T-helper 17 cell (primary cell): ENCODE measurements at regions not wholly inside any gene's neighbourhood (a gene's known extent, or its start where the extent isn't known, plus 50 kb on each side); places are given as distances from the start of the nearest gene placed in this dataset.

Experiments
- ATAC-seq: fragments of 150-1000 bp; cut with Tn5 transposase; 2 replicates; pipeline ENCODE4 v1.10.0; 2021; ENCODE audit warnings: mild to moderate bottlenecking, moderate library complexity
- DNase-seq, 3 donors: peaks; one replicate each; pipeline versions ENCODE4 v3.0.0 to v3.0.0-alpha.2; 2020 to 2021
- H3K9me3 ChIP-seq: one replicate; pipeline ENCODE4 v1.7.0; 2013; ENCODE audit warnings: low read length, mild to moderate bottlenecking; ENCODE audit not compliant: control insufficient read depth, poor library complexity, severe bottlenecking
- H3K27ac Mint-ChIP-seq: one replicate; pipeline ENCODE4 v1.8.0; 2022; ENCODE audit warnings: mild to moderate bottlenecking, moderate library complexity, mixed read lengths
- H3K27me3 Mint-ChIP-seq: one replicate; pipeline ENCODE4 v1.8.0; 2022; ENCODE audit warnings: mixed read lengths
- H3K36me3 Mint-ChIP-seq: one replicate; pipeline ENCODE4 v1.8.0; 2022; ENCODE audit warnings: low read depth, mixed read lengths
- H3K4me1 Mint-ChIP-seq: one replicate; pipeline ENCODE4 v1.8.0; 2022; ENCODE audit warnings: mild to moderate bottlenecking, mixed read lengths
- H3K4me3 Mint-ChIP-seq: one replicate; pipeline ENCODE4 v1.8.0; 2022; ENCODE audit warnings: mild to moderate bottlenecking, moderate library complexity, mixed read lengths

- Mint-ChIP-seq H3K27ac (no peak overlapping the region), H3K4me1 (no peaks in the 10 kb centered on the region), H3K27me3 (no peaks in the 10 kb centered on the region), H3K36me3 (no peaks in the 10 kb centered on the region), H3K4me3 (no peak overlapping the region)
- no peaks in the 10 kb centered on the region for H3K9me3 ChIP-seq
- ATAC-seq, result no peak
- no peak for DNase-seq
Observed at GRCh38 chr16:48448841-48449481, 63.7 kb upstream of the SIAH1 start.

GRCh38 chr16:48447940-48448536, 62.8 kb upstream of the SIAH1 start:
- ATAC-seq (no peak), DNase-seq (no peak)
- H3K27me3 Mint-ChIP-seq, result no peaks in the 10 kb centered on the region
- H3K9me3 ChIP-seq, result no peaks in the 10 kb centered on the region
- no peak overlapping the region for H3K27ac Mint-ChIP-seq
- no peak overlapping the region for H3K4me3 Mint-ChIP-seq
- H3K36me3 Mint-ChIP-seq, result no peaks in the 10 kb centered on the region
- H3K4me1 Mint-ChIP-seq, result no peaks in the 10 kb centered on the region

- Mint-ChIP-seq H3K27me3 (no peaks in the 10 kb centered on the region), H3K27ac (no peak overlapping the region), H3K4me1 (no peaks in the 10 kb centered on the region), H3K36me3 (no peaks in the 10 kb centered on the region), H3K4me3 (no peak overlapping the region)
- no peak for DNase-seq
- no peaks in the 10 kb centered on the region for H3K9me3 ChIP-seq
- no peak for ATAC-seq
Observed at GRCh38 chr16:48447428-48447827, 62.2 kb upstream of the SIAH1 start.

GRCh38 chr16:48446534-48446920, 61.3 kb upstream of the SIAH1 start:
- ATAC-seq, result no peak
- no peaks in the 10 kb centered on the region for H3K27me3 Mint-ChIP-seq
- no peak for DNase-seq
- no peaks in the 10 kb centered on the region for H3K4me1 Mint-ChIP-seq
- no peak overlapping the region for H3K27ac Mint-ChIP-seq
- H3K36me3 Mint-ChIP-seq, result no peaks in the 10 kb centered on the region
- H3K4me3 Mint-ChIP-seq, result no peak overlapping the region
- no peaks in the 10 kb centered on the region for H3K9me3 ChIP-seq

GRCh38 chr16:48445782-48446533, 60.7 kb upstream of the SIAH1 start:
- DNase-seq (no peak), ATAC-seq (no peak)
- Mint-ChIP-seq H3K27me3 (no peaks in the 10 kb centered on the region), H3K27ac (no peak overlapping the region), H3K4me1 (no peaks in the 10 kb centered on the region), H3K36me3 (no peaks in the 10 kb centered on the region), H3K4me3 (no peak overlapping the region)
- no peaks in the 10 kb centered on the region for H3K9me3 ChIP-seq

GRCh38 chr16:48444574-48444973, 59.4 kb upstream of the SIAH1 start:
- ATAC-seq (no peak), DNase-seq (no peak)
- H3K4me3 Mint-ChIP-seq, result no peak overlapping the region
- H3K4me1 Mint-ChIP-seq, result no peaks in the 10 kb centered on the region
- H3K27ac Mint-ChIP-seq, result no peak overlapping the region
- no peaks in the 10 kb centered on the region for H3K36me3 Mint-ChIP-seq
- no peaks in the 10 kb centered on the region for H3K27me3 Mint-ChIP-seq
- no peaks in the 10 kb centered on the region for H3K9me3 ChIP-seq

- no peak for ATAC-seq
- H3K36me3 Mint-ChIP-seq, result no peaks in the 10 kb centered on the region
- peaks cover under 1% of the 10 kb centered on the region for H3K27me3 Mint-ChIP-seq
Observed at GRCh38 chr16:48442379-48442778, 57.2 kb upstream of the SIAH1 start.

GRCh38 chr16:48441863-48442279, 56.7 kb upstream of the SIAH1 start:
- H3K4me1 Mint-ChIP-seq, result no peaks in the 10 kb centered on the region

More at GRCh38 chr16:48442379-48442778, 57.2 kb upstream of the SIAH1 start:
- no peak overlapping the region for H3K27ac Mint-ChIP-seq
- H3K4me3 Mint-ChIP-seq, result no peak overlapping the region
- DNase-seq, result no peak
- H3K4me1 Mint-ChIP-seq, result no peaks in the 10 kb centered on the region
- H3K9me3 ChIP-seq, result no peaks in the 10 kb centered on the region

GRCh38 chr16:48441106-48441505, 55.9 kb upstream of the SIAH1 start:
- DNase-seq, result no peak
- Mint-ChIP-seq H3K4me1 (no peaks in the 10 kb centered on the region), H3K27ac (no peak overlapping the region), H3K36me3 (no peaks in the 10 kb centered on the region), H3K4me3 (no peak overlapping the region), H3K27me3 (peaks cover 6% of the 10 kb centered on the region)
- H3K9me3 ChIP-seq, result no peaks in the 10 kb centered on the region
- ATAC-seq, result no peak

More at GRCh38 chr16:48441863-48442279, 56.7 kb upstream of the SIAH1 start:
- no peak overlapping the region for H3K4me3 Mint-ChIP-seq
- no peak for ATAC-seq
- H3K27me3 Mint-ChIP-seq, result peaks cover 5% of the 10 kb centered on the region
- no peaks in the 10 kb centered on the region for H3K36me3 Mint-ChIP-seq
- H3K27ac Mint-ChIP-seq, result no peak overlapping the region
- no peaks in the 10 kb centered on the region for H3K9me3 ChIP-seq
- DNase-seq, result no peak

GRCh38 chr16:48438414-48438813, 53.2 kb upstream of the SIAH1 start:
- no peak for DNase-seq
- peaks cover 8% of the 10 kb centered on the region for H3K4me1 Mint-ChIP-seq
- no peak overlapping the region for H3K27ac Mint-ChIP-seq
- no peaks in the 10 kb centered on the region for H3K36me3 Mint-ChIP-seq
- no peak overlapping the region for H3K4me3 Mint-ChIP-seq
- H3K9me3 ChIP-seq, result no peaks in the 10 kb centered on the region
- no peak for ATAC-seq
- peaks cover 6% of the 10 kb centered on the region for H3K27me3 Mint-ChIP-seq

GRCh38 chr16:48435906-48436305, 50.7 kb upstream of the SIAH1 start:
- Mint-ChIP-seq H3K27ac (no peak overlapping the region), H3K36me3 (no peaks in the 10 kb centered on the region), H3K4me1 (peaks cover 11% of the 10 kb centered on the region), H3K27me3 (peaks cover 6% of the 10 kb centered on the region), H3K4me3 (no peak overlapping the region)
- ATAC-seq (no peak), DNase-seq (no peak)
- no peaks in the 10 kb centered on the region for H3K9me3 ChIP-seq

- H3K9me3 ChIP-seq, result no peaks in the 10 kb centered on the region
- Mint-ChIP-seq H3K4me3 (no peak overlapping the region), H3K4me1 (peaks cover 11% of the 10 kb centered on the region), H3K27me3 (peaks cover 6% of the 10 kb centered on the region), H3K36me3 (no peaks in the 10 kb centered on the region), H3K27ac (no peak overlapping the region)
- DNase-seq, result no peak
- ATAC-seq, result no peak
Observed at GRCh38 chr16:48435318-48435680, 50.1 kb upstream of the SIAH1 start.
